ENCODE measurements at regions not wholly inside any gene's neighbourhood (a gene's known extent, or its start where the extent isn't known, plus 50 kb on each side); places are given as distances from the start of the nearest gene placed in this dataset.

DNA sequence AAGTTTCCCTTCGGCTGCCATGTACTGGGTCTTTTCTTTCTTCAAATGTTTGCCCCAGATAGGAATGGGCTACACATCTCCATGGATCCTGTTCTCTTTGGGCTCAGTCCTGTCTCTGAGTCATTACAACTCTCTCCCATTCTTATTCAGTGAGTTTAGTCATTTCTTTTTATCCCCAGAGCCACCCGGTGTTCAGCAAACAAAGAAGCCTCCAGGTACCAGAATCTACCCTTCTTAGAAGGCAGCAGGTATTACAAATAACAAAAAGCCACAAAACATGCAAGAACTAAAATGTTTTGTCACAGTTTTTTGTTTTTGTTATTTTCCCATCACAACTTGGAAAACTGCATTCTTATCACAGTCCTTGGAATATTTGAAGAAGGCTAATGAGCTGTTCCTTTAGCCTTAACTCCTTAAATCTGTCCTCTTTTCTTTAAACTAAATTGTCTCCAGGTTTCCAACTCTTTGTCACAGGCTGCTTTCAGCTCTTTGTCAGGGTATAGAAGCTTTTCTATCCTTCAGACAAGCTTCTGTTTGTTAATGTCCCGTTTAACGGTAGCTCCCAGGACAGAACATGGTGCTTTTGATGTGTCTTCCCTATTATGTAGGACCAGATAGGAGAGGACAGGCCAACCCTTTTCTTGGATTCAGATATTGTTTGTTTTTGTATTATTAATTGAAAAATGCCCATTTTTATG lies 215.5 kb upstream of the HTR2A start:
- Histone ChIP-seq H3K27me3 (no peaks in the 10 kb centered on the region), H3K4me3 (no peak overlapping the region), H3K36me3 (no peaks in the 10 kb centered on the region), H3K4me1 (no peaks in the 10 kb centered on the region), H3K27ac (replicated peaks in 1 of 4) (no peak overlapping the region), H3K9me3 (no peaks in the 10 kb centered on the region)
- 94% methylated on average over 4 of the region's 4 CpGs for WGBS
- TF ChIP-seq EP300 (IDR thresholded peaks at IDR 0.05) (no peak), POLR2A (IDR thresholded peaks at IDR 0.05; ENCODE audit: low read depth) (no peak), POLR2AphosphoS5 (IDR thresholded peaks at IDR 0.05) (no peak)
- TF ChIP-seq, protein P1, sequence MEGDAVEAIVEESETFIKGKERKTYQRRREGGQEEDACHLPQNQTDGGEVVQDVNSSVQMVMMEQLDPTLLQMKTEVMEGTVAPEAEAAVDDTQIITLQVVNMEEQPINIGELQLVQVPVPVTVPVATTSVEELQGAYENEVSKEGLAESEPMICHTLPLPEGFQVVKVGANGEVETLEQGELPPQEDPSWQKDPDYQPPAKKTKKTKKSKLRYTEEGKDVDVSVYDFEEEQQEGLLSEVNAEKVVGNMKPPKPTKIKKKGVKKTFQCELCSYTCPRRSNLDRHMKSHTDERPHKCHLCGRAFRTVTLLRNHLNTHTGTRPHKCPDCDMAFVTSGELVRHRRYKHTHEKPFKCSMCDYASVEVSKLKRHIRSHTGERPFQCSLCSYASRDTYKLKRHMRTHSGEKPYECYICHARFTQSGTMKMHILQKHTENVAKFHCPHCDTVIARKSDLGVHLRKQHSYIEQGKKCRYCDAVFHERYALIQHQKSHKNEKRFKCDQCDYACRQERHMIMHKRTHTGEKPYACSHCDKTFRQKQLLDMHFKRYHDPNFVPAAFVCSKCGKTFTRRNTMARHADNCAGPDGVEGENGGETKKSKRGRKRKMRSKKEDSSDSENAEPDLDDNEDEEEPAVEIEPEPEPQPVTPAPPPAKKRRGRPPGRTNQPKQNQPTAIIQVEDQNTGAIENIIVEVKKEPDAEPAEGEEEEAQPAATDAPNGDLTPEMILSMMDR (IDR thresholded peaks at IDR 0.05): no peak
- intact Hi-C loops (cut with DNase I): no loop called here
- DNase-seq (ENCODE audit: extremely low spot score): no peak

DNA sequence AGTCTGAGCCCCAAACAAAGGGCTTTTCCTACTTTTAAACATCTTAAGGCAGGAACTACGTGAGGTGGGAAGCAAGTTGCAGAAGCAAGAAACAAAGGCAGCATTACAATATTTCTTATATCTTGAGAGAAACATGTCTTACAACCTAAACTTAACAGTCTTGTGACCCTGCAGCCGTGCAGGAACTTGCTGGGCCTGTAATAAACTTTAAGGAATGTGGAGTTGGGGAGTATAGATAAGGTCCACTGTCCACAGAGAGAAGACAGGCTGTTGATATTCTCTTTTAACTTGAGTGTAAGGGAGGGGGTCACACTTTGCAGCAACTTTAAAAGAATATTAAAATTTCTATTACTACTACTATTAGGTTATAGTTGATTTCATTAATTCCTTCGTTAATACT lies 214.6 kb upstream of the HTR2A start:
- Histone ChIP-seq H3K27ac (replicated peaks in 1 of 4) (no peak overlapping the region), H3K4me3 (no peak overlapping the region), H3K36me3 (no peaks in the 10 kb centered on the region), H3K9me3 (no peaks in the 10 kb centered on the region), H3K4me1 (no peaks in the 10 kb centered on the region), H3K27me3 (no peaks in the 10 kb centered on the region)
- DNase-seq (ENCODE audit: extremely low spot score): no peak
- intact Hi-C loops (cut with DNase I): no loop called here
- WGBS: 80% methylated on average over 3 of the region's 3 CpGs
- TF ChIP-seq POLR2AphosphoS5 (IDR thresholded peaks at IDR 0.05) (no peak), EP300 (IDR thresholded peaks at IDR 0.05) (no peak), POLR2A (IDR thresholded peaks at IDR 0.05; ENCODE audit: low read depth) (no peak)
- TF ChIP-seq, protein P1 (IDR thresholded peaks at IDR 0.05): no peak

DNA sequence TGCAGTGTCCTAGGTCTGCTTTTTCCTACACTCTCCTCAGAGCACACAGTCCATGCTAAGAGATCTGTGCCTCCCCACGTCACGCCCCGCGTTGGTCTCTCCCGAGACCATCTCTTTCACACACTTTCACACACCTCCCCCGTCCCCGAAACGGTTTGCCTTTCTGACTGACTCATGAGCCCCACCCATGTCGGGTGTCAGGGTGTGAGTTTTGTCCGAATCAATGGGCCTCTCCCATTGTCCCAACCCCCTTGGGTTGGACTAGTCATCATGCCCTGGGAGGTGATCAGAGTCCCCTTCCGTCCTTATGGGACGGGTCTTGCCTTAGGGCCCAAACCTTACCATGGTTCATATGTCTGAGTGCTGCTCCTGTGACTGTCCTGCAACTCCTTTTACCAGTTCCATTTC lies 214.0 kb upstream of the HTR2A start:
- no peaks in the 10 kb centered on the region for H3K27me3 ChIP-seq
- WGBS: 94% methylated on average over 12 of the region's 12 CpGs
- H3K27ac ChIP-seq (replicated peaks in 1 of 4): no peak overlapping the region
- H3K4me1 ChIP-seq: no peaks in the 10 kb centered on the region
- H3K36me3 ChIP-seq: no peaks in the 10 kb centered on the region
- no peaks in the 10 kb centered on the region for H3K9me3 ChIP-seq
- DNase-seq (ENCODE audit: extremely low spot score): no peak
- H3K4me3 ChIP-seq: no peak overlapping the region
- TF ChIP-seq, protein P1 (IDR thresholded peaks at IDR 0.05): no peak
- TF ChIP-seq POLR2AphosphoS5 (IDR thresholded peaks at IDR 0.05) (no peak), POLR2A (IDR thresholded peaks at IDR 0.05; ENCODE audit: low read depth) (no peak), EP300 (IDR thresholded peaks at IDR 0.05) (no peak)
- intact Hi-C loops (cut with DNase I): no loop called here

DNA sequence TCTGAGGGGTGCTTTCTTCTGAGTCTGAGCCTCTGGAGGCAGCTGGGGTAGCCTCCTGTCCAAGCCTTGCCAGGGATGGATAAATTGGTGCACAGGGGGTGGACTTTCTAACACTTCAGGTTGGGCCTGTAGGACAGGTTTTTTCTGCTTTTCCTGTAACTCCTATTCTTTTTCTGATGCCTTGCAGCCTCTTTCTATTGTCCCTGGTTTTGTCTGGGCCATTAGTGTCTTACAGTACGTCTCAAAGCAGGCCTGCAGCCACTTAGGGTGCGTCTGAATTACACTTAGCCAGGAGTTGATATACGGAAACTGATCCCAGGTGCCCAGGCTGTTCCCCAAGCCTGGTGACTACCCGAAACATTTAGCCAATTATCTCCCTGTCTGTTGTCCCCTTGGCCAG lies 213.3 kb upstream of the HTR2A start:
- TF ChIP-seq POLR2A (IDR thresholded peaks at IDR 0.05; ENCODE audit: low read depth): no peak
- no peak for TF ChIP-seq POLR2AphosphoS5 (IDR thresholded peaks at IDR 0.05)
- TF ChIP-seq, protein P1 (IDR thresholded peaks at IDR 0.05): no peak
- no peak for TF ChIP-seq EP300 (IDR thresholded peaks at IDR 0.05)
- H3K36me3 ChIP-seq: no peaks in the 10 kb centered on the region
- no peak overlapping the region for H3K4me3 ChIP-seq
- no peaks in the 10 kb centered on the region for H3K9me3 ChIP-seq
- intact Hi-C loops (cut with DNase I): no loop called here
- WGBS: 92% methylated on average over 4 of the region's 4 CpGs
- DNase-seq (ENCODE audit: extremely low spot score): no peak
- no peak overlapping the region for H3K27ac ChIP-seq (replicated peaks in 1 of 4)
- no peaks in the 10 kb centered on the region for H3K27me3 ChIP-seq
- no peaks in the 10 kb centered on the region for H3K4me1 ChIP-seq

DNA sequence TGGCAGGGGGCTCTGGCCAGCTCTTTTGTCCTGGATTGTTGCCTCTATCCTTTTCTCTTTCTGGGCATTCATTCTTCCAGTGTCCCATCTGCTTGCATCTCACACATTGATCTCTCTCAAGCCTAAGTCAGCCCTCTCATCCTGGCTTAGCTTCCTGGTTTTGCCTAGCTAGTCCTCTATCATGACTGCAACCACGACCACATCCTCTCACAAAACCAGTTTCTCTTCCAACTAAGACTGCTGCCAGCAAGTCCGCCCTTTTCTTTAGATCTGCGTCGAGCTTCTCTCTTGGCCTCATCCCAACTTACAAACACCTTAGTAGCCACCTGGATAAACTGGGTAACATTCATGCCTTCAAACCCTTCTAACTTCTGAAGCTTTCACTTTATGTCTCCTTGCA lies 212.2 kb upstream of the HTR2A start:
- H3K4me3 ChIP-seq: no peak overlapping the region
- WGBS: 85% methylated on average over 4 of the region's 4 CpGs

More for the DNA sequence above, 212.2 kb upstream of the HTR2A start:
- Histone ChIP-seq H3K27ac (replicated peaks in 1 of 4) (no peak overlapping the region), H3K36me3 (no peaks in the 10 kb centered on the region), H3K27me3 (no peaks in the 10 kb centered on the region), H3K9me3 (no peaks in the 10 kb centered on the region), H3K4me1 (no peaks in the 10 kb centered on the region)
- TF ChIP-seq POLR2AphosphoS5 (IDR thresholded peaks at IDR 0.05) (no peak), POLR2A (IDR thresholded peaks at IDR 0.05; ENCODE audit: low read depth) (no peak), EP300 (IDR thresholded peaks at IDR 0.05) (no peak)
- TF ChIP-seq, protein P1 (IDR thresholded peaks at IDR 0.05): no peak
- intact Hi-C loops (cut with DNase I): no loop called here
- DNase-seq (ENCODE audit: extremely low spot score): no peak

All from esophagus muscularis mucosa (tissue), 4 donors.